KMS-11 (cell line): ENCODE measurements at regions not wholly inside any gene's neighbourhood (a gene's known extent, or its start where the extent isn't known, plus 50 kb on each side); places are given as distances from the start of the nearest gene placed in this dataset.

Source experiments
- H2AFZ ChIP-seq: fragments of 200-600 bp; sonication (generic); 2 replicates; pipeline ENCODE4 v1.6.1; 2016; ENCODE audit warnings: antibody characterized with exemption, mixed run types, low read depth
- H3K27ac ChIP-seq: fragments of 200-600 bp; sonication (generic); 2 replicates; pipeline ENCODE4 v1.6.1; 2016; ENCODE audit warnings: mild to moderate bottlenecking, mixed run types
- H3K27me3 ChIP-seq: fragments of 200-600 bp; sonication (generic); 2 replicates; pipeline ENCODE4 v1.6.1; 2017; ENCODE audit warnings: mild to moderate bottlenecking, low read depth, mixed run types, moderate library complexity; ENCODE audit not compliant: insufficient read depth
- H3K36me3 ChIP-seq: fragments of 200-600 bp; sonication (generic); 2 replicates; pipeline ENCODE4 v1.6.1; 2017; ENCODE audit warnings: mild to moderate bottlenecking, mixed run types; ENCODE audit not compliant: insufficient read depth
- H3K4me1 ChIP-seq: fragments of 200-600 bp; sonication (generic); 2 replicates; pipeline ENCODE4 v1.6.1; 2016; ENCODE audit warnings: mild to moderate bottlenecking, low read depth, mixed run types; ENCODE audit not compliant: poor library complexity, severe bottlenecking
- H3K4me2 ChIP-seq: fragments of 200-600 bp; sonication (generic); 2 replicates; pipeline ENCODE4 v1.7.0; 2016; ENCODE audit warnings: mild to moderate bottlenecking, mixed run types
- H3K4me3 ChIP-seq: fragments of 200-600 bp; sonication (generic); IDR thresholded peaks from 2 replicates; pipeline ENCODE4 v1.6.1; 2017; ENCODE audit warnings: low read depth, low read length, mixed read lengths; ENCODE audit not compliant: insufficient read depth
- H3K79me2 ChIP-seq: fragments of 200-600 bp; sonication (generic); 2 replicates; pipeline ENCODE4 v1.6.1; 2016; ENCODE audit warnings: low read depth, mixed run types; ENCODE audit not compliant: insufficient read depth
- H3K9ac ChIP-seq: fragments of 200-600 bp; sonication (generic); 2 replicates; pipeline ENCODE4 v1.6.1; 2016; ENCODE audit warnings: mild to moderate bottlenecking, mixed run types
- H4K20me1 ChIP-seq: fragments of 200-600 bp; sonication (generic); 2 replicates; pipeline ENCODE4 v1.6.1; 2016; ENCODE audit warnings: mild to moderate bottlenecking, mixed run types; ENCODE audit not compliant: insufficient read depth
- TF ChIP-seq, protein P1 (sequence below): fragments of 200-600 bp; sonication (generic); conservative IDR thresholded peaks from 2 replicates; pipeline ENCODE4 v1.6.1; 2017; ENCODE audit warnings: low read depth, mild to moderate bottlenecking, antibody characterized with exemption, low read length, moderate library complexity, mixed read lengths

DNA sequence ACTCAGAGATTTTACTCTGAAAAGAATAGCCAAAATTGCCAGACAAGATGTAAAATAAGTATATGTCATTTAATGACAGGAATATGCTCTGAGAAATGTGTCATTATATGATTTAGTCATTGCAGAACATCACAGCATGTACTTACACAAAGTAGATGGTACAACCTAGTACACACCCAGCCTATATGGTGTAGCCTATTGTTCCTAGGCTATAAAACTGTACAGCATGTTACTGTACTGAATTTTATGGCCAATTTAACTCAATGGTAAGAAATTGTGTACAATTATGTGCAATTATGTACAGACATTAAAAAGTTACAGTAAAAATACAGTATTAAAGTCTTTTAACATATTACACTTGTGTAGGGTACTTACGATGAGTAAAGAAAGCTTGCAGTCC lies 311.9 kb upstream of the EPHA7 start:
- H3K27ac ChIP-seq, result no peak overlapping the region
- no peaks in the 10 kb centered on the region for H3K36me3 ChIP-seq
- no peak overlapping the region for H2AFZ ChIP-seq
- no peak overlapping the region for H3K9ac ChIP-seq
- H3K79me2 ChIP-seq, result no peaks in the 10 kb centered on the region
- no peak overlapping the region for H3K4me3 ChIP-seq
- no peaks in the 10 kb centered on the region for H4K20me1 ChIP-seq
- no peaks in the 10 kb centered on the region for H3K4me1 ChIP-seq
- no peaks in the 10 kb centered on the region for H3K27me3 ChIP-seq
- H3K4me2 ChIP-seq, result no peak overlapping the region
- TF ChIP-seq, protein P1, sequence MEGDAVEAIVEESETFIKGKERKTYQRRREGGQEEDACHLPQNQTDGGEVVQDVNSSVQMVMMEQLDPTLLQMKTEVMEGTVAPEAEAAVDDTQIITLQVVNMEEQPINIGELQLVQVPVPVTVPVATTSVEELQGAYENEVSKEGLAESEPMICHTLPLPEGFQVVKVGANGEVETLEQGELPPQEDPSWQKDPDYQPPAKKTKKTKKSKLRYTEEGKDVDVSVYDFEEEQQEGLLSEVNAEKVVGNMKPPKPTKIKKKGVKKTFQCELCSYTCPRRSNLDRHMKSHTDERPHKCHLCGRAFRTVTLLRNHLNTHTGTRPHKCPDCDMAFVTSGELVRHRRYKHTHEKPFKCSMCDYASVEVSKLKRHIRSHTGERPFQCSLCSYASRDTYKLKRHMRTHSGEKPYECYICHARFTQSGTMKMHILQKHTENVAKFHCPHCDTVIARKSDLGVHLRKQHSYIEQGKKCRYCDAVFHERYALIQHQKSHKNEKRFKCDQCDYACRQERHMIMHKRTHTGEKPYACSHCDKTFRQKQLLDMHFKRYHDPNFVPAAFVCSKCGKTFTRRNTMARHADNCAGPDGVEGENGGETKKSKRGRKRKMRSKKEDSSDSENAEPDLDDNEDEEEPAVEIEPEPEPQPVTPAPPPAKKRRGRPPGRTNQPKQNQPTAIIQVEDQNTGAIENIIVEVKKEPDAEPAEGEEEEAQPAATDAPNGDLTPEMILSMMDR, result no peak

DNA sequence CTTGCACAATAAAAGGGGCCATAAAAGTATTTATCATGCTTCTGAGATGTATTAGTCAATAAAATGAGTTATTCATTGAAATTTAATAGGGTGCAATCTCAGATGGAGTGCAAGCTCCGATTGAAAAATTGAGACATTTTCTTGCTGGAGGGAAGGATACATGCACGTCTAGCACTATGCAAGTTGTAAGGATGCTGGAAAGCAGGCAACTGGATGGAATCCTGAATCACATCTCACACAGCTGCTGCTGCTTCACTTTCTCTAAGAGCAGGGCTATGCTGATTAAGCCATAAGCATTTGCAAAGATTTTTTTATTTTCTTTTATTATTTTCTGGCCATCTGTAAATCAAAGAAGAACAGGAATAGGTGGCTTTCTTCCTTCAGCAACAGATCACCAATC lies 308.8 kb upstream of the EPHA7 start:
- no peaks in the 10 kb centered on the region for H3K36me3 ChIP-seq
- H3K27ac ChIP-seq, result no peak overlapping the region
- no peaks in the 10 kb centered on the region for H4K20me1 ChIP-seq
- H3K4me1 ChIP-seq, result no peaks in the 10 kb centered on the region
- no peak overlapping the region for H2AFZ ChIP-seq
- TF ChIP-seq, protein P1, result no peak
- no peaks in the 10 kb centered on the region for H3K79me2 ChIP-seq
- H3K27me3 ChIP-seq, result no peaks in the 10 kb centered on the region
- H3K4me2 ChIP-seq, result no peak overlapping the region
- H3K4me3 ChIP-seq, result no peak overlapping the region
- H3K9ac ChIP-seq, result no peak overlapping the region

DNA sequence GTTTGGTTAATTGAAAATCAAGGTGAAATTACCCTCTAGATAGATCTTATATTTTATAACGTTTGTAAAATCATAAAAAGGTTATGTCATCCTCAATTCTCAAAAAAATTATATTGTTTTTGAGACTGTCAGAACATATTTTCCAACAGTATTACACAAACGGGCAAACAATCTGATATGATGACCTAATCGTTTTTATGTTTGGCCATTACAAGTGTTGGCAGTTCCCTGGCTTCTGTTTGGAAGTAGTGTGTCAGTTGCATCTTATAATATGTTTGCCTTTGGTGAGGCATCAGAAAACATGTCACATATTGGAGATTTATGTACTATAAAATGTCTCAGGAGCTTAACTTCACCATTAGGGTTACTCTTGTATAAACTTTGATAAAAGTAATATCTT lies 308.1 kb upstream of the EPHA7 start:
- H3K4me3 ChIP-seq, result no peak overlapping the region
- no peaks in the 10 kb centered on the region for H3K27me3 ChIP-seq
- H3K36me3 ChIP-seq, result no peaks in the 10 kb centered on the region
- no peaks in the 10 kb centered on the region for H4K20me1 ChIP-seq
- TF ChIP-seq, protein P1, result no peak
- H3K79me2 ChIP-seq, result no peaks in the 10 kb centered on the region
- no peak overlapping the region for H3K27ac ChIP-seq
- no peaks in the 10 kb centered on the region for H3K4me1 ChIP-seq
- no peak overlapping the region for H3K9ac ChIP-seq
- no peak overlapping the region for H2AFZ ChIP-seq
- H3K4me2 ChIP-seq, result no peak overlapping the region

DNA sequence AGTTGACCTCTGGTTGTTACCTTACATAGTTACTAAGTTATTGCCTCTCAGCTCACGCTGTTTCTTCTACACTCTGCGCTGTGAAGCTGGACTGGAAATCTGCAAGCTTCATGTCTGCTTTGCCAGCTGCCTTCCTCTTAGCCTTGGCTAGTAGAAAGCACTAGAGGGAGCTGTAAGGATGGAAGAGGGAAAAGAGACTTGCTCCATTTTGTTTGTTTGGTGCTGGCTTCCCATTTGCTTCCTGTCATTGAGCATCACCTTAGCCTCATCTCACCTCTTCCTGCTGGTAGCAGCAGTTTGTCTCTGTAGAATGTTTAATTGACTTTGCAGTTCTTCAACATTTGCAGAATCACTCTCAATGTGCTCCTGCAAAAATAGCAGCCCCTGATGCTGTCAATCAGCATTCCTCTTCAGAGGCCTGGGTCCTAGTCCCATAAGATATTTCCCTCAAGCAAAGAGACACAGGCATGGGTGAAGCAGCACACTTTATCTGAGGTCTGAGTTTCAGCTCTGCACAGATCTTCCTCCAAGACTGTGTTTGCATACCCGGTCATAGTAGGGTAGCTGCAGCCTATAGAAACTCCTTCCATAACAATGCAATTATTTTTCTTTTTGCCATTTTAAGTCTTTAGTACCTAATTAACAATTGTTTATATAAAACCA lies 302.2 kb upstream of the EPHA7 start:
- H3K27ac ChIP-seq, result no peak overlapping the region
- no peak overlapping the region for H2AFZ ChIP-seq
- H3K36me3 ChIP-seq, result no peaks in the 10 kb centered on the region
- H3K27me3 ChIP-seq, result no peaks in the 10 kb centered on the region
- H3K4me1 ChIP-seq, result no peaks in the 10 kb centered on the region
- no peaks in the 10 kb centered on the region for H3K79me2 ChIP-seq
- no peak overlapping the region for H3K4me2 ChIP-seq
- TF ChIP-seq, protein P1, result 0 out of 2 replicates have a peak, but pooled peaks have one; percentile 19
- H3K4me3 ChIP-seq, result no peak overlapping the region
- no peaks in the 10 kb centered on the region for H4K20me1 ChIP-seq
- H3K9ac ChIP-seq, result no peak overlapping the region
